Rectal smooth muscle tissue (tissue), 1 donor: ENCODE measurements at regions not wholly inside any gene's neighbourhood (a gene's known extent, or its start where the extent isn't known, plus 50 kb on each side); places are given as distances from the start of the nearest gene placed in this dataset.

Experiments used
- H3K27ac ChIP-seq: one replicate; pipeline ENCODE4 v1.7.0; 2013; ENCODE audit warnings: low read depth, low read length, inconsistent platforms
- H3K27me3 ChIP-seq: one replicate; pipeline ENCODE4 v1.7.0; 2013; ENCODE audit warnings: low read length; ENCODE audit not compliant: control insufficient read depth, insufficient read depth
- H3K36me3 ChIP-seq: one replicate; pipeline ENCODE4 v1.7.0; 2013; ENCODE audit warnings: low read length; ENCODE audit not compliant: control insufficient read depth, insufficient read depth
- H3K4me1 ChIP-seq: one replicate; pipeline ENCODE4 v1.7.0; 2013; ENCODE audit warnings: low read length; ENCODE audit not compliant: control insufficient read depth, insufficient read depth
- H3K4me3 ChIP-seq: one replicate; pipeline ENCODE4 v1.7.0; 2013; ENCODE audit warnings: low read length
- H3K9ac ChIP-seq: one replicate; pipeline ENCODE4 v1.7.0; 2013; ENCODE audit warnings: low read length

DNA sequence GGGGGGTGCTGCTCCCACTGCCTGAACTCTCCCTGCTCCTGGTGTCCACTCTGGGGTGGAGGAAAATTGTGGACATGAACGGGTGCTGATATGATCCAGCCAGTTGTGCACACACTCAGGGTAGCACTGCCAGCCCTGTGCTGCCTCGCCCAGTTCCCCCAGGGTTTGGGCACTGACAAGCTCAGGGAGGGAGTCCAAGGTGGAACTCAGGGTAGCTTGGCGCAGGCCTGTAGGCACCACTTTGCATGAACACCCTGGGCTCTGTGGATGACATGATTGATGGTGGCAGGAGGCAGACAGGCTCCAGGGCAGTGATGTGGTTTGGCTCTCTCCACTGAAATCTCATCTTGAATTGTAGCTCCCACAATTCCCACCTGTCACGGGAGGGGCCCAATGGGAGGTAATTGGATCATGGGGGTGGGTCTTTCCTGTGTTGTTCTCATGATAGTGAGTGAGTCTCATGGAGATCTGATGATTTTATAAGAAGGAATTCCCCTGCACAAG lies 572.0 kb upstream of the PABPC4L start:
- H3K4me3 ChIP-seq: no peak overlapping the region
- no peak overlapping the region for H3K27ac ChIP-seq
- H3K27me3 ChIP-seq: no peaks in the 10 kb centered on the region
- H3K9ac ChIP-seq: no peak overlapping the region
- H3K4me1 ChIP-seq: no peaks in the 10 kb centered on the region
- H3K36me3 ChIP-seq: no peaks in the 10 kb centered on the region

DNA sequence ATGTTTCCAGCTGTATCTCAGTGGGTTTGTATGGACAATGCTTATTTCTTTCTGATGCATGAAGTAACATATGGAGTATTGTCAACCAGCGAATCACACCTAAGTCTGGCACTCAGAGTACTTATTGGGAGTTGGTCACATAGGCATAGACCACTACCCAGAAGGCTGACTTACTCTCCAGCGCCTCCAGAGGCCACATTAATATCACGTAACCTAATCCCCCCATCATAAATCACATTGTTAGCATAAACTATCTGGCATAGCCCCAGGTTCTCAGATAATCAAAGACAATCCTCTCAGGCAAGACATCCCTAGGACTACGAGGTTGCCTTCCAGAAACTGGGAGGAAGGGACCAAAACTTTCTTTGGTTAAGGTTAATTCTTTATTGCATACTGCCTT lies 560.5 kb upstream of the PABPC4L start:
- no peaks in the 10 kb centered on the region for H3K27me3 ChIP-seq
- no peaks in the 10 kb centered on the region for H3K36me3 ChIP-seq
- no peak overlapping the region for H3K9ac ChIP-seq
- H3K4me1 ChIP-seq: no peaks in the 10 kb centered on the region
- H3K4me3 ChIP-seq: no peak overlapping the region
- H3K27ac ChIP-seq: no peak overlapping the region

DNA sequence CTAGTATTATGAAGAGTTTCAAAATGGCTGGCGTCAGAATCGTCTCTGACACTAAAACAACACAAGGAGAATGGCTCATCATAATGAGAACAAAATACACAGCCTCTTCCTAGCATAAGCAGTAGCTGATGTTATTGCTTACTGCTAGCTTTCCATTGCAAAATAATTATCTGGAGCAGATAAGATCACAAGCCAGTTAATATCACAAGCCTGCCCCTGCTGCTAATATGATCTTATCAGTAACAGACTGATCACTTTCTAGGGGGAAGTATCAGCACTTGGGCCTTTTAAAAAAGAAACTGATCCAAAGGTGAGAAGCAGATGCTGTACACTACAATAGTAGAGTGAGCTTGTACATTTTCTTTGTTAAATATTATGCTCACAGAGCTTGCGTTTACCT lies 554.8 kb upstream of the PABPC4L start:
- Histone ChIP-seq H3K9ac (no peak overlapping the region), H3K36me3 (no peaks in the 10 kb centered on the region), H3K4me1 (no peaks in the 10 kb centered on the region), H3K27me3 (no peaks in the 10 kb centered on the region), H3K4me3 (no peak overlapping the region), H3K27ac (no peak overlapping the region)

DNA sequence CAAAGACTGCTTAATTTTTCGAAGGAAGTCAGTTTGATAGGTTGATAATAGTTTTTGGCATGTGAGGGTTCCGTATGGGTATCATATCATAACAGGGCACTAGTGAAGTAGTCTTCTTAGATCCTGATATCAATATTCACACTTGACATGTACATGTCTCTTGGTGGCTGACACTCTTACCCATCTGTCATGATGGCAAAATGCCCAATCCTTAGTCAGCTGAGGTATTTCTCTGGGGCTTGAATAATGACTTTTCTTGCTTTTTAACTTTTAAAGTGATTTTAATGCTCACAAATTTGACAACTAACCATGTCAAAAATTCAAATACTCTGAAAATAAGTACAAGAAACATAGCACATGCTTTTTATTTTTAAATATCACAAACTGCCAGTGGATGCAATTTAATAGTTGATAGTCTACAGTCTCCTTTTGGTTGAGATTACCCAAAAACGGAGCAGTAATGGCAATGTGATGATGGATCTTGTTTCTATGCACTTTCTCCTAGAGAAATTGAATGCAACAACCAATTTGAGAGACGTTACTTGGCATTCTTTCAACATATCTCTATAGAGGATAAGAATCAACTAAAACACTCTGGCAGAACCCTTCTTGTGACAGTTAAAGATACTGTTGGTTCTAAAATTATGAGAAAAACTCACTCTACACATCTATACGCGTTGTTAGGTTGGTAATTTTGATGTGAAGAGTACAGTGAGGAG lies 552.9 kb upstream of the PABPC4L start:
- Histone ChIP-seq H3K4me3 (no peak overlapping the region), H3K9ac (no peak overlapping the region), H3K4me1 (no peaks in the 10 kb centered on the region), H3K27me3 (no peaks in the 10 kb centered on the region), H3K27ac (no peak overlapping the region), H3K36me3 (no peaks in the 10 kb centered on the region)

DNA sequence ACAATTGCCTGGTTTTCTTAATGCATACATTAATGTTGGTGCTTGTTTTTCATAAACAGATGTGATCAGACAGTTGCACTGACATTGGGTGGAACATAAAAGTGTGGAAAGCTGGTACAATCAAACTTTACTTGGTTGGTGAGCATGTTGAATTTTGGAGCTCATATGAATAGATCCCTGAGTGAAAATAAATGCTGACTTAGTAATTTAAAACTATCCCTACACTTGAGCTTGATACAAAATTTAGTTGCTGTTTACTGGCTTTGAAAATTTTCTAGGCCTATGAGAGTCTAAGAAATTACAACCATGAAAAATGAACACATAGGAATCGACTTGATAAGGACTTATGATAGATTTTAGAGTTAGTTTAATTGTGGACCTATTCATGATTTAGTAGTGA lies 551.8 kb upstream of the PABPC4L start:
- no peaks in the 10 kb centered on the region for H3K36me3 ChIP-seq

DNA sequence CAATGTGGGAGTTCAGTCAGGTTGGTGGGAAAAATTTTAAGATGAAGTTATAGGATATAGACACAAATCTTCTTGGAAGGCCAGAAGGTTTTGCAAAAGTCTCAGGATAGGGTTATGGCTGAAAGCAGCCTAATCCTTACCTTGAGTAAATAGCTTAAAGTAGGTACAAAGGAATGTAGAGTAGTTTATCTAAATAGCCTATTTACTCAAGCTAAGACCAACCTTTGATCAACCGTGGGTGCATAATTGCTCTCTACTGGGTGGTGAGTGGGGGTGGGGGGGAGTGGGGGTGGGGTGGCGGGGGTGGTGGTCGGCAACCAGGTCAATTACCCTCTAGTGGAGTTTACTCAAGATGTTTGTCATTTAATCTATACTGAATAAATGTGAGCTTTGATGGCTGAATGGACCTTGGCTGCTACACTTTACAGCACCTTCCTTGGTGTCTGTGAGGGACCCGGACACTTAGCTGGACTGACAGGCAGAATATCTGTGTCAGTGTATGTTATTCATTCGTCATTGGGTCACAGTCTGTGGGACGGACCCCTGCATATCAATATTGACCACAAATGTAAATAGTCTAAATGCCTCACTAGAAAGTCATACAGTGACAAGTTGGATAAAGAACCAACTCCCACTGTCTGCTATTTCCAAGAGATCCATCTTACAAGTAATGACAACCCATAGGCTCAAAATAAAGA lies 545.7 kb upstream of the PABPC4L start:
- Histone ChIP-seq H3K4me3 (no peak overlapping the region), H3K27me3 (no peaks in the 10 kb centered on the region), H3K4me1 (no peaks in the 10 kb centered on the region), H3K27ac (no peak overlapping the region), H3K36me3 (no peaks in the 10 kb centered on the region), H3K9ac (no peak overlapping the region)

More for the DNA sequence above, 551.8 kb upstream of the PABPC4L start:
- H3K4me3 ChIP-seq: no peak overlapping the region
- no peak overlapping the region for H3K9ac ChIP-seq
- H3K27me3 ChIP-seq: no peaks in the 10 kb centered on the region
- H3K27ac ChIP-seq: no peak overlapping the region
- no peaks in the 10 kb centered on the region for H3K4me1 ChIP-seq

DNA sequence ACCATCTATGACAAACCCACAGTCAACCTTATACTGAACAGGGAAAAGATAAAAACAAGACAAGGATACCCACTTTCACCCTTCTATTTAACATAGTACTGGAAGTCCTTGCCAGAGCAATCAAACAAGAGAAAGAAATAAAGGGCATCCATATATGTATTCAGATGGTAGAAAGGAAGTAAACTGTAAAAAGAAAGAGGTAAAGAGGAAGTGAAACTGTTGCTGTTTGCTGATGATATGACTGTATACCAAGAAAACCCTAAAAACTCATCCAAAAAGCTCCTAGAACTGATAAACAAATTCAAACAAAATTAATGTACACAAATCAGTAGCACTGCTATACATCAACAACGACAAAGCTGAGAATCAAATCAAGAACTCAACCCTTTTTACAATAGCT lies 538.7 kb upstream of the PABPC4L start:
- no peak overlapping the region for H3K4me3 ChIP-seq
- no peak overlapping the region for H3K27ac ChIP-seq
- no peaks in the 10 kb centered on the region for H3K36me3 ChIP-seq
- no peaks in the 10 kb centered on the region for H3K4me1 ChIP-seq
- no peaks in the 10 kb centered on the region for H3K27me3 ChIP-seq
- H3K9ac ChIP-seq: no peak overlapping the region

DNA sequence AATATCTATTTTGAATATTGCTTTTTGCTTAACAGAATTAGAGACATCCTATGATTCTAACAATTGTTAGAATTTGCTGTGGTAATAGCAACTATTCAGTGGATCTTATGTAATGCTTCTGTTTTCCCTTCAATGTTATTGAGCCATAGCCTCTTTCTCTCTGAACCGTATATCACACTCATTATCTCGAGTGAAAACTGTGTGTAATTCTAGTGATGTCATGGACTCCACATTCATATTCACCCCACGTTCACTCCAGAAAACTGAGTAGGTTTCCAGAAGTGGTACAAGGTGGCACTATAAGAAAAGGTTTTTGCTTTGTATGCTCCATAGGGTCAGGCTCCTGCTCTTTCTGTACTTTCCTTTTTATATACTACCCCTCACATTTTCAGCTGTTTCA lies 534.3 kb upstream of the PABPC4L start:
- no peaks in the 10 kb centered on the region for H3K4me1 ChIP-seq
- H3K9ac ChIP-seq: no peak overlapping the region
- no peak overlapping the region for H3K27ac ChIP-seq
- no peaks in the 10 kb centered on the region for H3K27me3 ChIP-seq
- H3K36me3 ChIP-seq: no peaks in the 10 kb centered on the region
- H3K4me3 ChIP-seq: no peak overlapping the region

DNA sequence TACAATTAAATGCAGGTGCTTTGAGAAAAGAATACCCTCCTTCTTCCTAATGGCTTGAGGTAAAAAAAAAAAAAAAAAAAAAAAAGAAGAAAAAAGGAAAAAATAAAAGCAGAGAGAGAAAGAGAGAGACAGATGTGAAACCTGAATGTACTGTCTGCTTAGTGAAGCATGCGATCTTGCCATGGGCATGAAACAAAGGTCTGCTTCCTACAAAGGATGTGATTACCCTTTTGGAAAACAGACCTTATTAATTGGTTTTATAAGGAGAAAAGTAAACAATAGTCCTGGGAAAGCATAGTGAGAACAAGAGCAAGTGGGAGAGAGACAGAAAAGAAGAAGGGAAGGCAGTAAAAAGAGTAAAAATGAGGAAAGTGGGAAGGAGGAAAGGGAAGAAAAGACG lies 526.1 kb upstream of the PABPC4L start:
- no peak overlapping the region for H3K4me3 ChIP-seq

DNA sequence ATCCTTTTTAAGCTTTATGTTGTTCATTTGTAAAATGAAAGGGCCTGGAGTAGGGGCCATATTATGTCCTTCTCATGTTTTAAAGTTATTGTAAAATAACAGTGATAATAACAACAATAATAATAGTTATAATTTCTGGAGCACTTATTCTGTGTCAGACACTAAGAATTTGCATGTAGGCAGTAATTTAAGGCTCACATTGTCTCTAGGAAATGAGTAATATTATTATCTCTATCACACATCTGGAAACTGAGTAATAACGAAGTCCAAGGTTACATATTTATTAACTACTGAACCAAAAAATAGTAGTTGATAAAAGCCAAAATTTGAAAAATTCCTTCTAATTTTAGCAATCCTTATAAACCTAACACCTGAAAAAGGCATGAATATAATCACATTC lies 520.7 kb upstream of the PABPC4L start:
- Histone ChIP-seq H3K9ac (no peak overlapping the region), H3K36me3 (no peaks in the 10 kb centered on the region), H3K27ac (no peak overlapping the region), H3K4me3 (no peak overlapping the region), H3K4me1 (no peaks in the 10 kb centered on the region), H3K27me3 (no peaks in the 10 kb centered on the region)

More for the DNA sequence above, 526.1 kb upstream of the PABPC4L start:
- no peaks in the 10 kb centered on the region for H3K27me3 ChIP-seq
- H3K4me1 ChIP-seq: no peaks in the 10 kb centered on the region
- H3K27ac ChIP-seq: no peak overlapping the region
- no peak overlapping the region for H3K9ac ChIP-seq
- no peaks in the 10 kb centered on the region for H3K36me3 ChIP-seq

DNA sequence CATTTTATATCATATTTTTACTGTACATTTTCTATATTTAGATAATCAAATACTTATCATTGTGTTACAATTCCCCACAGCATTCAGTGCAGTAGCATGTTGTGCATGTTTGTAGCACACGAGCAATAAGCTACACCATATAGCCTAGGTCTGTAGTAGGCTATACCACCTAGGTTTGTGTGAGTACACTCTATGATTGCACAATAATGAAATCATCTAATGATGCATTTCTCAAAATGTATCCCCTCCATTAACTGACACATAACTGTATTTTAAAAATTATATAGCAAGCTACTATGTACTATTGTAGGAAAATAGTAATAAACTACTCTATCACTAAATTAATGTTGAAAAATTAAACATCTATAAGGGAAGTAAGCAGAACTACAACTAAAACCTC lies 518.4 kb upstream of the PABPC4L start:
- H3K4me3 ChIP-seq: no peak overlapping the region
- no peaks in the 10 kb centered on the region for H3K4me1 ChIP-seq
- no peak overlapping the region for H3K9ac ChIP-seq
- H3K36me3 ChIP-seq: no peaks in the 10 kb centered on the region
- no peak overlapping the region for H3K27ac ChIP-seq
- H3K27me3 ChIP-seq: no peaks in the 10 kb centered on the region

DNA sequence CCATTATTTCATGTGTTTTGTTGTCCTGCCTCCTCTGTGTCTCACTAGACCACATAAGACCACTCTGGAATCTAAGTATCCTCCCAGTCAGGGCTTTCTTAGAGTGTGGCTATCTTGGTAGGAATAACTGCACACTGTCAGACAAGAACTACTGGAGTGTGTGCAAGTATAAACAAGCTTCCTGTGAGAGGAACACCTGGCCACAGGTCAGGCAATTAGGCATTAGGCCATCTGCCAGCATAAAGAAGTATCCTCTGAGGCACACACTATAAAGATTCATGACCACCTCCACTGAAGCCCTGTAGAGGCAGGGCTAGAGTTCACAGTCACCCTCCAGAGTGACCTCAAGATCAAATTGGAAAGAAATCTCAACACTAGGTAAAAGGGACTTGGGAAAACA lies 507.0 kb upstream of the PABPC4L start:
- H3K9ac ChIP-seq: no peak overlapping the region
- H3K27ac ChIP-seq: no peak overlapping the region
- no peak overlapping the region for H3K4me3 ChIP-seq
- H3K27me3 ChIP-seq: no peaks in the 10 kb centered on the region
- H3K36me3 ChIP-seq: no peaks in the 10 kb centered on the region
- no peaks in the 10 kb centered on the region for H3K4me1 ChIP-seq

DNA sequence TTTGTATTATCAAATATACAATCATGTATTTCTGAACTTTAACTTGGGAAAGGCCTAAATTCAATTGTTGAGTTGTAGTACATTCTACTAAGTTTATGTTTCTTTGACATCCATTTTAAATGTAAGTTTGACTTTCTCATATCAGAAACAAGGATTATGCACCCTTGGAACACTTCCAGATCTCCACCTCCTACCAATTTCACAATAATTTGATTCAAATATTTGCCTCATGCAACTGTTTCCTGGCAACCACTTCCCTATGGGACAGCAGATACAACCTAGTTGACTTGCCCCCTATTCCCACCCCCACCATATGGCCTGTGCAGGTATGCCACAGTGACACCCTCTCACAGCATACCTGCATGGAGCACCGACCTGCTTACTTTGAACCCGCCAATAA lies 506.4 kb upstream of the PABPC4L start:
- no peaks in the 10 kb centered on the region for H3K36me3 ChIP-seq
- no peaks in the 10 kb centered on the region for H3K27me3 ChIP-seq
- no peak overlapping the region for H3K9ac ChIP-seq
- no peak overlapping the region for H3K27ac ChIP-seq
- H3K4me1 ChIP-seq: no peaks in the 10 kb centered on the region
- H3K4me3 ChIP-seq: no peak overlapping the region
